Panc1 (cell line): ENCODE measurements at regions not wholly inside any gene's neighbourhood (a gene's known extent, or its start where the extent isn't known, plus 50 kb on each side); places are given as distances from the start of the nearest gene placed in this dataset.

Experiments used
- ATAC-seq: fragments of 200-7000 bp; cut with Tn5 transposase; 2 replicates; pipeline ENCODE4 v1.9.1; 2020; ENCODE audit warnings: mild to moderate bottlenecking, moderate library complexity
- BruUV-seq: library from RNA; stranded (reverse); fragments of 400-500 nt; replicated peaks from 2 replicates; lab custom pipeline; 2021; lab: Mats Ljungman, UMichigan
- CTCF ChIA-PET: fragments of 300-600 bp; sonication (Branson Sonifier 250); formaldehyde crosslinking; loops from one replicate; lab custom pipeline; 2022; ENCODE audit warnings: antibody characterized with exemption; lab: Charles Lee
- POLR2A ChIA-PET: fragments of 300-600 bp; sonication (Branson Sonifier 250); formaldehyde crosslinking; loops from one replicate; lab custom pipeline; 2022; ENCODE audit warnings: antibody characterized with exemption; lab: Charles Lee
- DNase-seq: peaks from one replicate; pipeline ENCODE4 v3.0.0-alpha.2; 2010; ENCODE audit warnings: low read depth, low spot score
- H3K27ac ChIP-seq: 2 replicates; pipeline ENCODE4 v1.5.1; 2011; ENCODE audit warnings: mild to moderate bottlenecking, low read length, inconsistent platforms
- H3K27me3 ChIP-seq: fragments of 200-500 bp; sonication (Bioruptor generic); 2 replicates; pipeline ENCODE4 v1.6.0; 2014; ENCODE audit warnings: low read length, inconsistent platforms; ENCODE audit not compliant: control insufficient read depth, insufficient read depth
- H3K36me3 ChIP-seq: fragments of 200-500 bp; sonication (Bioruptor generic); 2 replicates; pipeline ENCODE4 v1.5.1; 2014; ENCODE audit warnings: inconsistent platforms, mild to moderate bottlenecking, low read length, moderate library complexity; ENCODE audit not compliant: control insufficient read depth, insufficient read depth
- H3K4me1 ChIP-seq: 2 replicates; pipeline ENCODE4 v1.5.1; 2011; ENCODE audit warnings: inconsistent platforms, mild to moderate bottlenecking, low read length, moderate library complexity; ENCODE audit not compliant: control insufficient read depth, insufficient read depth
- H3K4me3 ChIP-seq, 2 experiments: 2 replicates each; pipeline ENCODE4 v1.5.1; 2011 to 2012; ENCODE audit warnings: low read depth in 2 of 2, low read length in 2 of 2, mild to moderate bottlenecking in 2 of 2, inconsistent platforms in 1 of 2, moderate library complexity in 1 of 2
- H3K9me3 ChIP-seq: fragments of 200-500 bp; sonication (Bioruptor generic); 2 replicates; pipeline ENCODE4 v1.5.1; 2014; ENCODE audit warnings: low read depth, mild to moderate bottlenecking, inconsistent platforms, low read length, moderate library complexity; ENCODE audit not compliant: control insufficient read depth, insufficient read depth
- CTCF ChIP-seq: fragments of 450-650 bp; IDR thresholded peaks from 2 replicates; pipeline ENCODE4 v1.5.1; 2017; ENCODE audit warnings: mild to moderate bottlenecking
- POLR2AphosphoS5 ChIP-seq: IDR thresholded peaks from 2 replicates; pipeline ENCODE4 v1.6.1; 2012; ENCODE audit warnings: mild to moderate bottlenecking, low read depth, low read length, moderate library complexity
- REST ChIP-seq, 2 experiments: IDR thresholded peaks; 2 replicates each; pipeline ENCODE4 v1.6.1; 2011 to 2012; ENCODE audit warnings: low read depth in 2 of 2, control low read depth in 1 of 2, low read length in 1 of 2, mild to moderate bottlenecking in 1 of 2, moderate library complexity in 1 of 2; ENCODE audit not compliant: insufficient read depth in 1 of 2
- SIN3A ChIP-seq: IDR thresholded peaks from 2 replicates; pipeline ENCODE4 v1.6.1; 2012; ENCODE audit warnings: low read depth, mild to moderate bottlenecking, low read length, moderate library complexity, borderline replicate concordance; ENCODE audit not compliant: insufficient read depth
- TCF7L2 ChIP-seq: IDR thresholded peaks from 2 replicates; pipeline ENCODE4 v1.6.1; 2011; ENCODE audit warnings: mild to moderate bottlenecking, low read depth, low read length, inconsistent platforms
- in situ Hi-C: cut with HindIII; loops from 2 replicates; pipeline ENCODE4 v1.10.0; 2016; ENCODE audit warnings: low sequenced_read_pairs, low pct_unique_long_range_greater_than_20kb
- intact Hi-C: fragments of 100-400 bp; cut with micrococcal nuclease; formaldehyde crosslinking; loops from one replicate; pipeline ENCODE4 v1.10.0; 2022; ENCODE audit not compliant: unreplicated experiment

GRCh38 chr10:128578766-128579165 lies 452.5 kb upstream of the MKI67 start:
- intact Hi-C loops, result no loop called here
- Histone ChIP-seq H3K27me3 (no peaks in the 10 kb centered on the region; the same call in 1 of the 2 replicates), H3K9me3 (no peaks in the 10 kb centered on the region), H3K4me1 (no peaks in the 10 kb centered on the region), H3K27ac (no peak overlapping the region), H3K4me3 (no peak overlapping the region), H3K36me3 (no peaks in the 10 kb centered on the region)
- no peak for TF ChIP-seq TCF7L2
- no peak for TF ChIP-seq POLR2AphosphoS5
- TF ChIP-seq CTCF, result no peak
- no peak for TF ChIP-seq SIN3A
- TF ChIP-seq REST (IDR thresholded peaks at IDR 0.05; ENCODE audit: insufficient read depth in 1 of 2, low read depth in 2 of 2, low read length in 1 of 2), result no peak
- ATAC-seq (no peak), DNase-seq (no peak)
- no TSS peak for BruUV-seq
- in situ Hi-C loops, result no loop called here
- CTCF ChIA-PET, result no interaction called here
- POLR2A ChIA-PET, result no interaction called here

GRCh38 chr10:128579280-128579865 lies 453.1 kb upstream of the MKI67 start:
- no TSS peak for BruUV-seq
- in situ Hi-C loops, result no loop called here
- intact Hi-C loops, result no loop called here

More at GRCh38 chr10:128579280-128579865, 453.1 kb upstream of the MKI67 start:
- H3K9me3 ChIP-seq, result no peaks in the 10 kb centered on the region
- no peak overlapping the region for H3K27ac ChIP-seq
- ATAC-seq (no peak), DNase-seq (no peak)
- H3K4me1 ChIP-seq, result no peaks in the 10 kb centered on the region
- H3K36me3 ChIP-seq, result no peaks in the 10 kb centered on the region
- CTCF ChIA-PET, result no interaction called here
- no peak overlapping the region for H3K4me3 ChIP-seq
- TF ChIP-seq CTCF (no peak), TCF7L2 (no peak), POLR2AphosphoS5 (no peak), REST (IDR thresholded peaks at IDR 0.05; ENCODE audit: insufficient read depth in 1 of 2, low read depth in 2 of 2, low read length in 1 of 2) (no peak)
- no peaks in the 10 kb centered on the region for H3K27me3 ChIP-seq
- POLR2A ChIA-PET, result no interaction called here
